ENCODE measurements at regions not wholly inside any gene's neighbourhood (a gene's known extent, or its start where the extent isn't known, plus 50 kb on each side); places are given as distances from the start of the nearest gene placed in this dataset.

DNA sequence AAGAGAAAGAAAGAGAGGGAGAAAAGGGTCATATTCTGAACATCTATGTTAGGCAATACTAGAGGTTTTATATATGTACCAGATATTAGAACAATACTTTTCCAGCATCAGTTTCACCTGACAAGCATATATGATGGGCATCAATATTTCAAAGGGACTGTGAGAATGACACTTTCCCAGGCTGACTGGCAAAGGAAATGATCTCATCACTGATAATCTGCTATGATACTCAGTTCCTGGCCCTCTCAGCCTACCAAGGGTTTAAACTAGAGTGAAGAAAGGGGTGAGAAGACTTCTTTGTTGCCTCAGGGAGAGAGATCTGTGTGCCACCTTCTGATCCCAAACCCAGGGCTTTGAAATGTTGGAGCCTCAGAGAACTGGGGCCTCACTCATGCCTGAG, 183.5 kb downstream of the TTC8 start:
- TF ChIP-seq, protein P1, sequence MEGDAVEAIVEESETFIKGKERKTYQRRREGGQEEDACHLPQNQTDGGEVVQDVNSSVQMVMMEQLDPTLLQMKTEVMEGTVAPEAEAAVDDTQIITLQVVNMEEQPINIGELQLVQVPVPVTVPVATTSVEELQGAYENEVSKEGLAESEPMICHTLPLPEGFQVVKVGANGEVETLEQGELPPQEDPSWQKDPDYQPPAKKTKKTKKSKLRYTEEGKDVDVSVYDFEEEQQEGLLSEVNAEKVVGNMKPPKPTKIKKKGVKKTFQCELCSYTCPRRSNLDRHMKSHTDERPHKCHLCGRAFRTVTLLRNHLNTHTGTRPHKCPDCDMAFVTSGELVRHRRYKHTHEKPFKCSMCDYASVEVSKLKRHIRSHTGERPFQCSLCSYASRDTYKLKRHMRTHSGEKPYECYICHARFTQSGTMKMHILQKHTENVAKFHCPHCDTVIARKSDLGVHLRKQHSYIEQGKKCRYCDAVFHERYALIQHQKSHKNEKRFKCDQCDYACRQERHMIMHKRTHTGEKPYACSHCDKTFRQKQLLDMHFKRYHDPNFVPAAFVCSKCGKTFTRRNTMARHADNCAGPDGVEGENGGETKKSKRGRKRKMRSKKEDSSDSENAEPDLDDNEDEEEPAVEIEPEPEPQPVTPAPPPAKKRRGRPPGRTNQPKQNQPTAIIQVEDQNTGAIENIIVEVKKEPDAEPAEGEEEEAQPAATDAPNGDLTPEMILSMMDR (IDR thresholded peaks at IDR 0.05) = no peak
- TF ChIP-seq POLR2A (IDR thresholded peaks at IDR 0.05) = no peak
